ENCODE measurements at regions not wholly inside any gene's neighbourhood (a gene's known extent, or its start where the extent isn't known, plus 50 kb on each side); places are given as distances from the start of the nearest gene placed in this dataset.

GRCh38 chr6:119986934-119987549 lies 637.5 kb upstream of the MAN1A1 start:
- Histone ChIP-seq H3K9me3 (ENCODE audit: low read length) (no peaks in the 10 kb centered on the region), H3K4me2 (ENCODE audit: low read depth, low read length) (no peak overlapping the region), H2AFZ (ENCODE audit: low read length) (no peak overlapping the region), H3K9ac (ENCODE audit: insufficient read depth, low read depth, low read length) (no peak overlapping the region), H3K79me2 (ENCODE audit: insufficient read depth, low read length) (no peaks in the 10 kb centered on the region), H3K4me1 (ENCODE audit: insufficient read depth, low read length) (no peaks in the 10 kb centered on the region), H3K27me3 (ENCODE audit: control insufficient read depth in 1 of 2, insufficient read depth in 2 of 2, low read length in 2 of 2) (no peaks in the 10 kb centered on the region), H4K20me1 (ENCODE audit: insufficient read depth, low read length) (no peaks in the 10 kb centered on the region; the same call in 1 of the 2 replicates), H3K4me3 (replicated peaks in 1 of 3; ENCODE audit: insufficient read depth in 1 of 3, low read depth in 2 of 3, low read length in 3 of 3) (no peak overlapping the region), H3K27ac (ENCODE audit: extremely low read length, insufficient read depth, low read length) (no peak overlapping the region), H3K36me3 (replicated peaks in 1 of 2; ENCODE audit: control insufficient read depth in 1 of 2, insufficient read depth in 2 of 2, low read length in 2 of 2) (no peaks in the 10 kb centered on the region)
- POLR2A ChIA-PET: no interaction called here
- FAIRE-seq: peak; percentile 4
- intact Hi-C loops (cut with micrococcal nuclease; ENCODE audit: unreplicated experiment) (no loop called here), in situ Hi-C loops (cut with HindIII; ENCODE audit: extremely low pct_ligation_motif_present, low pct_unique_long_range_greater_than_20kb) (loop anchor here (25.0 kb wide), 1 partner anchor 850 kb away; no protein-coding TSS in a partner anchor)
- peak; percentile 14 for DNase-seq (ENCODE audit: low spot score)
- TF ChIP-seq RFX1 (IDR thresholded peaks at IDR 0.05) (no peak), ATF4 (CRISPR knock-in tag; IDR thresholded peaks at IDR 0.05) (peak in 1 of 2 experiments; percentile 70; a peak in 1 of 4 replicates), FOSL2 (CRISPR knock-in tag; IDR thresholded peaks at IDR 0.05) (peak; percentile 58), CTCF (CRISPR knock-in tag; IDR thresholded peaks at IDR 0.05) (0 out of 2 replicates have a peak, but pooled peaks have one; percentile 18)
- WGBS (ENCODE audit: low lambda C conversion rate): 2% methylated on average over 3 of the region's 3 CpGs
- ATAC-seq: peak; percentile 99
- BruUV-seq (replicated peaks): no TSS peak
- CTCF ChIA-PET (ENCODE audit: low intra/inter-chr PET ratio, low total read pairs): no interaction called here
